Glomerular endothelial cell (primary cell): ENCODE measurements at regions not wholly inside any gene's neighbourhood (a gene's known extent, or its start where the extent isn't known, plus 50 kb on each side); places are given as distances from the start of the nearest gene placed in this dataset.
"Not testable (repeated sequence)": the region's sequence is repeated elsewhere in the genome, so short reads cannot be mapped to it uniquely, and the experiment has no call there.

Experiments
- DNase-seq: peaks from one replicate; pipeline ENCODE4 v3.0.0-alpha.2; 2011; ENCODE audit warnings: low read depth, low spot score; ENCODE audit errors: extremely low read depth

- DNase-seq, result peak; percentile 20
Observed at GRCh38 chr14:52124791-52125684, 56.2 kb upstream of the NID2 start.

- DNase-seq, result not testable (repeated sequence)
Observed at GRCh38 chr14:52122163-52122562, 53.3 kb upstream of the NID2 start.

GRCh38 chr14:52121441-52121840 is 52.6 kb upstream of the NID2 start:
- DNase-seq, result no peak

DNA sequence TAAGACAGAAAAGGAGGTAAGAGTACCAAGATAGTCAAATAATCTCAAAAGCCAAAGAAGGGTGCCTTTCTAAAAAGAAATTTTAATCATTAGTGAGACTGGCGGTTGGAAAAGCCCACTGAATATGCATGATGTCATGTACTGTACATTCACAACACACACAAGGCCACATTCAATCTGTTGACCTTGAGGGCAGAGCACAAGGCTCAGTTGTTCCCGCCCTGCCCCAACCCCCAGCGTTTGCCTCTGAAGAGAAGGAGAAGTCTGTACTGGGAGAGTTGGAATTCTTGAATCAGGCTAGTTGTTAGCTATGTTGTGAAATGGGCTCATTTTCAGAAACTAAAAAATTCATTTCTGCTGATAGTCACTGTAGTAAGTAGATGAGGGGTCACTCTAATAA is 50.2 kb upstream of the NID2 start:
- DNase-seq, result no peak
